SU-DHL-6 (cell line): ENCODE measurements at regions not wholly inside any gene's neighbourhood (a gene's known extent, or its start where the extent isn't known, plus 50 kb on each side); places are given as distances from the start of the nearest gene placed in this dataset.

ENCODE experiments used
- CTCF ChIP-seq: fragments of 200-600 bp; sonication (generic); IDR thresholded peaks from one replicate; pipeline ENCODE4 v1.5.1; 2017; ENCODE audit warnings: antibody characterized with exemption, mild to moderate bottlenecking, low read length, moderate library complexity; ENCODE audit not compliant: insufficient read depth, poor library complexity, severe bottlenecking
- EZH2phosphoT487 ChIP-seq: fragments of 200-600 bp; sonication (generic), shearing (Covaris generic); conservative IDR thresholded peaks from 2 replicates; pipeline ENCODE4 v1.6.1; 2018; ENCODE audit warnings: mild to moderate bottlenecking, antibody characterized with exemption, low read length, moderate library complexity, mixed read lengths

- TF ChIP-seq CTCF (no peak), EZH2phosphoT487 (no peak)
These were observed 549.0 kb downstream of the HS3ST4 start for GRCh38 chr16:26240807-26241206.
